A673 (cell line): ENCODE measurements at regions not wholly inside any gene's neighbourhood (a gene's known extent, or its start where the extent isn't known, plus 50 kb on each side); places are given as distances from the start of the nearest gene placed in this dataset.

Source experiments
- BruUV-seq: library from RNA; stranded (reverse); fragments of 400-500 nt; replicated peaks from 2 replicates; lab custom pipeline; 2021; lab: Mats Ljungman, UMichigan
- CTCF ChIA-PET: fragments of 300-600 bp; sonication (Branson Sonifier 250); formaldehyde crosslinking; loops from one replicate; lab custom pipeline; 2022; ENCODE audit warnings: antibody characterized with exemption; lab: Charles Lee
- POLR2A ChIA-PET: fragments of 300-600 bp; sonication (Branson Sonifier 250); formaldehyde crosslinking; loops from one replicate; lab custom pipeline; 2022; ENCODE audit warnings: antibody characterized with exemption; ENCODE audit not compliant: low non-redundant PET; lab: Charles Lee
- DNase-seq: peaks from one replicate; pipeline ENCODE4 v3.0.0-alpha.2; 2015; ENCODE audit warnings: low spot score
- H3K27ac ChIP-seq: fragments of 200-600 bp; sonication (generic); 2 replicates; pipeline ENCODE4 v1.5.1; 2016; ENCODE audit warnings: mixed run types, low read depth, mild to moderate bottlenecking, mixed read lengths, antibody characterized with exemption, low read length; ENCODE audit not compliant: poor library complexity, severe bottlenecking
- H3K27me3 ChIP-seq: fragments of 200-600 bp; sonication (generic); replicated peaks from 2 replicates; pipeline ENCODE4 v1.6.1; 2017; ENCODE audit warnings: mixed run types, low read depth, mild to moderate bottlenecking, mixed read lengths, antibody characterized with exemption, low read length; ENCODE audit not compliant: insufficient read depth, poor library complexity
- H3K36me3 ChIP-seq: fragments of 200-600 bp; sonication (generic); 2 replicates; pipeline ENCODE4 v1.6.1; 2016; ENCODE audit warnings: mixed run types, mild to moderate bottlenecking, mixed read lengths, antibody characterized with exemption, low read length; ENCODE audit not compliant: insufficient read depth, poor library complexity, severe bottlenecking
- H3K4me1 ChIP-seq: fragments of 200-600 bp; sonication (generic); 2 replicates; pipeline ENCODE4 v1.6.1; 2017; ENCODE audit warnings: mixed run types, mild to moderate bottlenecking, mixed read lengths, antibody characterized with exemption, low read length; ENCODE audit not compliant: insufficient read depth, poor library complexity, severe bottlenecking
- H3K4me3 ChIP-seq: fragments of 200-600 bp; sonication (generic); 2 replicates; pipeline ENCODE4 v1.5.1; 2016; ENCODE audit warnings: low read depth, mixed run types, mild to moderate bottlenecking, mixed read lengths, low read length; ENCODE audit not compliant: poor library complexity, severe bottlenecking
- H3K9me3 ChIP-seq: fragments of 200-600 bp; sonication (generic); 2 replicates; pipeline ENCODE4 v1.6.1; 2016; ENCODE audit warnings: mixed run types, low read depth, mild to moderate bottlenecking, mixed read lengths, antibody characterized with exemption, low read length; ENCODE audit not compliant: poor library complexity, severe bottlenecking
- EZH2 ChIP-seq: fragments of 200-600 bp; sonication (generic); IDR thresholded peaks from 2 replicates; pipeline ENCODE4 v1.6.1; 2017; ENCODE audit warnings: borderline replicate concordance, low read depth, mild to moderate bottlenecking, mixed read lengths, antibody characterized with exemption, low read length; ENCODE audit not compliant: poor library complexity, severe bottlenecking
- intact Hi-C: fragments of 100-400 bp; cut with micrococcal nuclease; formaldehyde crosslinking; loops from one replicate; pipeline ENCODE4 v1.10.0; 2022; ENCODE audit not compliant: unreplicated experiment
- TF ChIP-seq, protein P1 (sequence below): fragments of 300-800, 200-600 bp; sonication (generic); conservative IDR thresholded peaks from 2 replicates; pipeline ENCODE4 v1.5.1; 2017; ENCODE audit warnings: low read depth, mild to moderate bottlenecking, antibody characterized with exemption, low read length, moderate library complexity, mixed read lengths

DNA sequence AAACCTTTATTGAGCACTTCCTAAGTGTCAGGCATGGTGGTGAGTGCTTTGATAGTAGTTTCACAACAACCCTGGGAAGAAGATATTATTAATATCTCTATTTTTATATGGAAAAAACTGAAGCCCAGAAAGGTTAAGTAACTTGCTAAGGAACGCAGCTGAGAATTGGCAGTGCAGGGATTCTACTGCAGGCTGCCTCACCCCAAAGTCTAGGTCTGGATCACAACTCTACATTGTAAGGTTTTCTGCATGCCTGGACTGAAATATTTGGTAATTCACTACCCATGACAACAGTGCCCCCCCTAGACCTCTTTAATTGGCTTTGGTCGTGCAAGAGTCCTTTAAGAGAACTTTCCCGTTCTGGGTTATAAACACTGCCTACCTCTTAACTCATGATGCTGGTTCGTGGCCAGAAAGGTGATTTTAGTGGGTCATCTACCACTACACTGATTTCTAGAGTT, 67.1 kb upstream of the KCNQ5 start:
- DNase-seq, result no peak
- ChIA-PET CTCF (no interaction called here), POLR2A (no interaction called here)
- intact Hi-C loops, result no loop called here
- H3K4me3 ChIP-seq, result no peak overlapping the region
- H3K9me3 ChIP-seq, result no peaks in the 10 kb centered on the region
- no peaks in the 10 kb centered on the region for H3K36me3 ChIP-seq
- BruUV-seq, result no TSS peak
- H3K4me1 ChIP-seq, result peaks cover 12% of the 10 kb centered on the region
- H3K27me3 ChIP-seq, result no peaks in the 10 kb centered on the region
- H3K27ac ChIP-seq, result no peak overlapping the region
- TF ChIP-seq EZH2, result no peak
- TF ChIP-seq, protein P1, sequence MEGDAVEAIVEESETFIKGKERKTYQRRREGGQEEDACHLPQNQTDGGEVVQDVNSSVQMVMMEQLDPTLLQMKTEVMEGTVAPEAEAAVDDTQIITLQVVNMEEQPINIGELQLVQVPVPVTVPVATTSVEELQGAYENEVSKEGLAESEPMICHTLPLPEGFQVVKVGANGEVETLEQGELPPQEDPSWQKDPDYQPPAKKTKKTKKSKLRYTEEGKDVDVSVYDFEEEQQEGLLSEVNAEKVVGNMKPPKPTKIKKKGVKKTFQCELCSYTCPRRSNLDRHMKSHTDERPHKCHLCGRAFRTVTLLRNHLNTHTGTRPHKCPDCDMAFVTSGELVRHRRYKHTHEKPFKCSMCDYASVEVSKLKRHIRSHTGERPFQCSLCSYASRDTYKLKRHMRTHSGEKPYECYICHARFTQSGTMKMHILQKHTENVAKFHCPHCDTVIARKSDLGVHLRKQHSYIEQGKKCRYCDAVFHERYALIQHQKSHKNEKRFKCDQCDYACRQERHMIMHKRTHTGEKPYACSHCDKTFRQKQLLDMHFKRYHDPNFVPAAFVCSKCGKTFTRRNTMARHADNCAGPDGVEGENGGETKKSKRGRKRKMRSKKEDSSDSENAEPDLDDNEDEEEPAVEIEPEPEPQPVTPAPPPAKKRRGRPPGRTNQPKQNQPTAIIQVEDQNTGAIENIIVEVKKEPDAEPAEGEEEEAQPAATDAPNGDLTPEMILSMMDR, result no peak

DNA sequence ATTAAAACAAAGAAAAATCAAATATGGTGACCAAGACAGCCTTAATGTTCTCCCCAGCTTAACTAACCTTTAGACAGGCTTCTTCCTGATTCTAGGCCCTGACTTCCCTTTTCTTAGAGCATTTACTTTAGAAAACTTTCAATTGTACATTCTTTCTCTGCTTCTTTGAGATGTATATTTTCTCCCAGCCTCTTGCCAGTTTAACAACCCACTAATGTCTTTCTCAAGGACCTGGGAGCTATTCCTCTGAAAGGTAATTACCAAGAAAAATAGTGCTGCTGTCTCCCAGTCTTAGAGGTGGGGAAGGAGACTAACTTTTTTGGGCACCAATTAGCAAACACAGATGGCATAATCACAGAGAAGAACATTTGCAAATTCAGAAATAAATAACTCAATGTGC, 62.8 kb upstream of the KCNQ5 start:
- CTCF ChIA-PET, result no interaction called here
- TF ChIP-seq, protein P1, result no peak
- TF ChIP-seq EZH2, result no peak
- H3K9me3 ChIP-seq, result no peaks in the 10 kb centered on the region

DNA sequence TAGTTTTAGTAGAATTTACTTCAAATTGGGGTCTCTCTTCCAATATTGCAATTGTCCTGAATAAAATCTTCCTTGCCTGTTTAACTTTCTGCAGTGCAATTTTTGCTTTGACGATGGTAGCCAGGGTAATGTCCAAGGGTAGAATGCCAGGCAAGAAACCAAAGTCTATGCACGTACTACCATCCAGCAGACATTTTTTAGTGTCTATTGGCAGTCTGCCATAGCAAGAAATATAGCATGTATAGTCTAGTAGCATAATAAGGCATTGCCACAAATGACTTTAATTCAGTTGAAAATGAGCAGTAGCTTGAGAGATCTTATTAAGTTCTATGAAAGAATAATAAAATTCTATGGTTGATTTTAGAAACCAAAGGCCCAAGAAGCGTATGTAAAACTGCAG, 62.3 kb upstream of the KCNQ5 start:
- H3K4me1 ChIP-seq, result peaks cover 3% of the 10 kb centered on the region
- no peak for DNase-seq
- no peak overlapping the region for H3K27ac ChIP-seq
- H3K36me3 ChIP-seq, result no peaks in the 10 kb centered on the region
- H3K9me3 ChIP-seq, result no peaks in the 10 kb centered on the region
- no peak overlapping the region for H3K4me3 ChIP-seq
- ChIA-PET CTCF (no interaction called here), POLR2A (no interaction called here)
- TF ChIP-seq, protein P1, result no peak
- no peak for TF ChIP-seq EZH2
- H3K27me3 ChIP-seq, result no peaks in the 10 kb centered on the region
- intact Hi-C loops, result no loop called here
- no TSS peak for BruUV-seq

More for the DNA sequence above, 62.8 kb upstream of the KCNQ5 start:
- Histone ChIP-seq H3K36me3 (no peaks in the 10 kb centered on the region), H3K4me1 (peaks cover 3% of the 10 kb centered on the region), H3K27ac (no peak overlapping the region), H3K4me3 (no peak overlapping the region), H3K27me3 (no peaks in the 10 kb centered on the region)
- DNase-seq, result no peak
- intact Hi-C loops, result no loop called here
- POLR2A ChIA-PET, result no interaction called here
- no TSS peak for BruUV-seq
